HTR-8/SVneo (cell line): ENCODE measurements at regions not wholly inside any gene's neighbourhood (a gene's known extent, or its start where the extent isn't known, plus 50 kb on each side); places are given as distances from the start of the nearest gene placed in this dataset.

Experiments used
- DNase-seq: peaks from one replicate; pipeline ENCODE4 v3.0.0; 2011; ENCODE audit warnings: low spot score, mixed read lengths; ENCODE audit not compliant: insufficient read length
- FAIRE-seq: peaks from 2 replicates; lab custom pipeline; 2011; peaks lifted over from hg19 to GRCh38; lab: Jason Lieb, UNC

DNA sequence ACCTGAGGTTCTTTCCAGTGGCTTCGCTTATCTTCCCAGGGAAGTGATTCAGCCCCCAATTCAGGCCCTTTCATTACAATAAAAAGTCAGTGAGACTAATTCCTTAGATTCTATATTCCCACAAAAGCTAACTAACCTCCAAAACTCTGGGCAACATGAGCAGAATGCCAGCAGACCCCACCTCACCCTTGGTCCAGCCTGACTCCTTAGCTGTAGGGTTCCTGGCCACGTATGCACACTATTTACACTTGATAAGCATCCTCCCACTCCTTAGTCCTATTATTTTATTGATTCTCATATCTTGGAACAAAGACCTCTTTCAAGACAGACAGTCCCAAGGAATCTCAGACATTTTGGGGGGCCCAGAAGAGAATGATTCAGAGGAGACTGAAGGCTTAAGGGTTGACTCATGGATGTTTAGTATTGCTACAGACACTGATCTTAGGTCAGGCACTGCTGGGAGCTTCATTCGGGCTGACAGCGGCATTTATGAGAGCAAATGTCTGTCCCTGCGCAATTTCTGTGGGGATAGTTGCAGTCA, 162.6 kb upstream of the GDF10 start:
- DNase-seq (peak; percentile 80), FAIRE-seq (no peak)

DNA sequence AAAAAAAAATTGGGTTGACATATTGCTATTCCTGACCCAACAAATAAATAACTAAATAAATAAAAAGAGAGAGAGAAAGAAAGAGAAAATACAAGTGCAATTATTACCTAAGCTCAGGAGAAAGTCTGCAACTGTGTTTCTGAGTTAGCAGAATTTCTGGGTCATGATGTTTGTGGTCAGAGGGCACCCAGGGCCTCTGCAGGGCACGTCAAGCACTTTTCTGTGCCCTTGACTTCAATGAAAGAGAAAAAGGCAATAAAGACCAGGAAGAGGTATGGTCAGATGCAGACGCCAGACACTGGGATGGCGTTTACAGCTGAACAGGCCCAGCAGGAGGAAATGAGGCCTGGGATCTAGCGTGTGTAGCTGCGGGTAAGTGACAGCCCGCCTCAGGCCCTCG, 160.9 kb upstream of the GDF10 start:
- FAIRE-seq (no peak), DNase-seq (no peak)

DNA sequence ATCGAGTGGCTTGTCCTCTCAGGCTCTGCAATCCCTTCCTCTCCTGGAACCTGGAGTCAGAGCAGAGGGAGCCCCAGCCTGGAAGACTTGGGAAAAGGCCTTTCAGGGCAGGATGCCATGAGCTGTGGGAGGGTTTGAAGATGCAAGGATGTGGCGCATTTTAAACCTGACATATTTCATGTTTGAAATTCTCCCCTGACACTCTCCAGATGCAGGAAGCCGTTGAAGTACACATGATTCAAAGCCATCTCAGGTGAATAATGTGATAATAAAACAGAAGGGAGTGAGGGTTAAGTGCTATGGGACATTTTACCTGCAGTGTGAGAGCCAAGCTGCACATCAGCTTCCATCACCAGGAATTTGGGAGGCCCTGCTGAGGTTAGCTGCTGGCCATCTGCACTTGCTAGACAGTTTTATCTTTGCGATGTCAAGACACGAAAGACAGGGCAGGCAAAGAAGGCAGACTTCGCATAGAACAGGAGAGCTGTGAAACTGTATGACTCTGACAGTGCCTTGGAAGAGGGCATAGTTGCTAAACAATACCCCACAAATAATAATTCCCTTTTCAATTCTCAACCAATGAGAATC, 159.1 kb upstream of the GDF10 start:
- FAIRE-seq, result no peak
- DNase-seq, result no peak

DNA sequence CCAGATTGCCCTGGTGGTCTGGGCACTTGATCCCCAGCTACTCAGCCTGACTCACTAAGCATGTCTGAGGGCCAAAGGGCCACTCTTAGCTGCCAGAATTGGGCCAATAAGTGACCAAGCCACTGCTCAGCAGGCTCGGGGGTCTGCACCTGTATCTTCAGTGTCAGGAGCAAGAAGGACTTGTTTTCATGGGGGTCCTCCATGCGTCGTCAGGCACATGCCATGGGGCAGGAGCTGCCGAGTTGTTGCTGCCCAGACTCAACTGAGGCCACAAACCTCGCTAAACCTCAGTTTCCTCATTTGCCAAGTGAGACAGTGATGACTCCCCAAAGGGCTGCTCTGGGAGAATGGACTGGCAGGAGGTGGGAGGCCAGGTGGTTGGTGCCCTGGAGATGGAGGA, 158.6 kb upstream of the GDF10 start:
- DNase-seq (no peak), FAIRE-seq (no peak)

DNA sequence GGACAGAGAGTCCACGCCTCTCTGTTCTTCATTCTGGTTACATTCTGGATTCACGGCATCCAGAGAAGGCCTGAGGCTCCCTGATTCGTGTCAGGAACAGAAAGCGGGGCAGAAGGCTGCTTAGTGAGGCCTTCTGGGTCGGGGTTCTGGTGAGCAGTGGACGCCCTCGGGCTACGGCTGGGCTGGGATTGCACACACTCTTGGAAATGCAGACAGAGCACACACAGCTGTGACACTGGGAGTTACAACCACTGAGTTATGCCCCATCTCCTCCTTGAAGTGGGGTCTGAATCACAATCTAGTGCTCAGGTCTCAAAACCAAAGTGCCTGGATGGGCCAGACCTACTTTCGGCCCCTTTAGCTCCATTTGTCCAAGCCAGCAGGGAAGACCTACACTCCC, 156.9 kb upstream of the GDF10 start:
- DNase-seq (no peak), FAIRE-seq (no peak)

DNA sequence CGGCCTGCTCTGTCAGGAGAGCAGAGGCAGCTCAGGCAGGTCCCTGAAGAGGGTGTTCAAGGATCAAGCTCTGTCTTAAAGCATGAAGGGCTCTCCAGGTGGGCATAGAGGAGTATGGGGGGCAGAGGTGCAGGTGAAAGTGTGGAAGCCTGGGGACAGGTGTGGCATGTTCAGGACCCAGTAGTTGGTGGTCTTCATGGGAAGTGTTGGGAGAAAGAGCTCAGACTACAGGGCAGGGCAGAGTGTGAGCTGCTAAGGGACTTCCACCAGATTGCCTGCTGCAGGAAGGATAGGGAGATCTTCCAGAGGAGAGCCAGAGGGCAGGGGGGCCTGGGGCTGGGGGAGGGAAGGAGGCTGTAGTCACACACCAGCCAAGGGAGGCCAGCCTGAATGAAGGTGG, 156.5 kb upstream of the GDF10 start:
- DNase-seq (no peak), FAIRE-seq (no peak)

DNA sequence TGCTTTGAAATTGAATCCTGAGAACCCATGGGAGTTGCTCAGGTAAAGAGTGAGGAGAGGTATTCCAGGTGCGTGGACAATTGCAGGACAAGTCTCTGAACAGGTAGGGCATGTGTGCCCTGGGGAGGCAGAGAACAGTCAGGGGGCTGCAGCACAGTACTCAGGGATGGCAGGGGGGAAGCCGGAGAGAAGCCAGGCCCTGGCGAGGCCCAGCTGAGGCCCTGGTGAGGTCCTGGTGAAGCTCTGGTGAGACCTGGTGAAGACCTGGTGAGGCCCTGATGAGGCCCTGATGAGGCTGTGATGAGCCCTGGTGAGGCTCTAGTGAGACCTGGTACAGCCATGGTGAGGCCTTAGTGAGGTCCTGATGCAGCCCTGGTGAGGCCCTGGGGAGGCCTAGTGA, 155.5 kb upstream of the GDF10 start:
- FAIRE-seq, result no peak
- DNase-seq, result no peak

DNA sequence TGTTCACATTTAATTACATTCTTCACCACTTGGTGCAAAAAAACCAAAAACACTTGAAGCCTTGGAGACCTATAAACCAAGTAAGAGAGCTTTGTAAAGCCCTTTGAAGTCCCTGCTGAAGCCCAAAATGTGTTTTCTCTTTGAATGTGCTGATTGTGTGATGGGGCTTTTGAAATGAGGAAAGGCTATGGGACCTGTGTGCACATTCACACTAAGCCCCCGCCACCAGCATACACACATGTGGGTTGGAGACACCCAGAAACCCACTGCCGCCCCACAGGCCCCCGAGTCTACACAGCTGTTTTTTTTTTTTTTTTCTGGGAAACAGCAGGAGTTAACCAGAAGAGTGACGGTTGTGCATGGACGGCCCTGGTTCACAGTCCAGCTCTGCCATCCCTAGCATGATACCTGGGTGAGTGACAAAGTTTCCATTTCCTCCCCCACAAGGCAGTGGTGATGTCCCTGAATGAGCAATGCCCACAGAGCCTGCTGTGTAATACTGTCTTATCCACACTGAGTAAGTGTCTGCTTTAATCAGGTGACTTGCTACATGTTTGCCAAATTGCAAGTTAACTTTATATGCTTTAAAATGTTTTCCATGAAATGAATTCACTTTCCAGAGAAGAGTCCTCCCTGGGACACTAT, 154.6 kb upstream of the GDF10 start:
- FAIRE-seq (no peak), DNase-seq (no peak)

DNA sequence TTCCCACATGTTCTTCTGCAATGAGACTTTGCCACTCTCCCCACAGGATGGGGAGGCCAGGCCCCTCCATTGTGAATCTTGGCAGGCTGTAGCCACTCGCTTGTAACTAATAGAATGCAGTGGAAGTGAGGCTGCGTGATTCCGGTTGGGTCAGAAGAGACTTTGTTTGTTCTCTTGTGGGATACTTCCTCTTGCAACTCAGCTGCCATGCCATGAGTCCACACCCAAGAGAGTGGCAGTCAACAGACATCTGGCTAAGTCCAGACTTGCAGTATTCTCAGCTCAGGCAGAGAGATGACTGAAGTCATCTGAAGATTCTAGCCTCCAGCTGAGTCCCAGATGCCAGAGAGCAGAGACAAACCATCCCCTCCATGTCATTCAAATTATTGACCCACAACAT, 153.4 kb upstream of the GDF10 start:
- DNase-seq (no peak), FAIRE-seq (no peak)

DNA sequence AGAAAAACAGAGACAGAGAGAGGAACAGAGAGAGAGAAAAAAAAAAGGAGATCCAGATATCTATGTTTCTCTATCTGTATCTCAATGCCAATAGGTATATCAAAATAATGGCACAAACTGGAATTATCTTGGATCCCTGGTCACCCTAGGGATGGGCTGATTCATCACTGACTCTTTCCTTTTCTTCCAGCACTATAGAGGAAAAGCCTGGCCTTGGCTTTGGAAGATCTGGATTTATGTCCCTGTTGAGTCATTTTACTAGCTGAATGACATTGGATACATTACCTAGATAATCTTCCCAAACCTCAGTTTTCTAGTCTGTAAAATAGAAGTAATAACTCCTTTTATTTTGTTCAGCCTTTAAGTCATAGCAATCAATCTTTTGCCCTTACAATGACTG, 152.8 kb upstream of the GDF10 start:
- DNase-seq (no peak), FAIRE-seq (no peak)

DNA sequence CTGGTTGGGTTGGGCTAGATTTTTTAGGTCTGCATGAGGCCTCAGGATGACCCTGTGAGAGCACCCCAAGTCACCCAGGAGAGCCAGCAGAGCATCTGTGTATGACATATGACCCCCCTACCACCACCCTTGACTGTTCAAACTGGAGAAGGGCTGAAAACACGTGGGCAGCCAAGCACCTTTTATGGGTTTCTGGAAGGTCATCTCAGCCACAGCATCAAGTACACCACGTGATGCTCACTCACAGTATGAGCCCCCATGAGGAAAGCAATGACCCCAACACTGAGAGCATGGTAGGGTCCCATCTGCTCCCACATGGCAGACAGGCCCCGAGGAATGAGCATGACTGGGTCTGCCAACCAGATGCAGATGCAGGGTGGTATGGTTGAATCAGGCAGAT, 149.4 kb upstream of the GDF10 start:
- FAIRE-seq (no peak), DNase-seq (no peak)

DNA sequence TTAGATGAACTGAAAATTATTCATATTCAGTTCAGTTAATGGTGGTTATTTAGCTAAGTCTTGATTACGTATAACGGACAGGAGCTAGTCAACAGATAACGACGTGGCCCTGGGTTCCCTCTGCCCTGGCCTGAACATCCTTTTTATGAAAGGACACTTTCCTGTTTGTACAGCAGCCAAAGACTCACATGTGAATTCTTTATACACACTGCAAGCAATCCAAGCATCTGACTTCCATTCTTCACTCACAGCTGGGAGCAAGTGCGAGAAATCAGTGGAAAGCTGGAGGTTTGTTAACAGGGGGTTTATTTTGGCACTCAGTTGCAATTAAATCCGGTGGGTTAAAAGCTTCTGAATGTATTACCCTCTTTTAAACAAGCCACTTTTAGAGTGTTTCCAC, 148.1 kb upstream of the GDF10 start:
- DNase-seq (no peak), FAIRE-seq (no peak)

DNA sequence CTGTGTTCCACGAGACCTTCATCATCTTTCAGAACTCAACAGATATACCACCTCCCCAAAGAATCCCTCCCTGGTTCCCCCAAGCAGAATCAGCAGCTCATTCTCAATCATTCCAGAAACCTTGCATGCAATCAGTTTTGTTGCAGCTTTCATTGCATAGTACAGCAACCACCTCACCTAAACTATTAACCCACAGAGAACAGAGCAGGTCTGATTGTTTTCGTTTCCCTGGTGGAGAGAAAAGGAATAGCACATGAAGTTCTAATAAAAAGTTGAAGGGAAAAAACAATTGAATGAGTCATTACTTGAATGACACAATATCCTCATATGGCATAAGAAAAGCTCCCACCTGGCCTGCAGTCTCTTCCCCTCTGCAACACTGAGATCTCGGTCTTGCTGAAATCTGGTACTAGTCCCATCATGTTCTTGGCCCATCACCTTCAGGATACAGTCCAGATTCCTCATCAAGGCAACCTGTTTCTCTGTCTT, 147.1 kb upstream of the GDF10 start:
- DNase-seq, result no peak
- no peak for FAIRE-seq

DNA sequence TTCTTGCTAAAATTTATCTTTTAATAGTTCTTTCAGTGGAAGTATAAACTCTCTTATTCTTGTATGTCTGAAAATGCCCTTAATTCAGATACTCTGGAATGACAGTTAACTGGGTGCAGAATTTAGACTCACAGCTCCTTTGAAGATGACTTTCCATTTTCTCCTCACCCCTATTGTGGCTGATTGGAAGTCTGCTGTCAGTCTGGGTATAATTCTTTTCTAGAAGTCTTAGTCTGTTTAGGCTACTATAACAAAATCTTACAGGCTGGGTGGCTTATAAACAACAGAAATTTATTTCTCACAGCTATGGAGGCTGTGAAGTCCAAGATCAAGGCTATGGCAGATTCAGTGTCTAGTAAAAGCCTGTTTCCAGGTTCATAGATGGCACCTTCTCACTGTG, 145.2 kb upstream of the GDF10 start:
- DNase-seq (no peak), FAIRE-seq (no peak)

DNA sequence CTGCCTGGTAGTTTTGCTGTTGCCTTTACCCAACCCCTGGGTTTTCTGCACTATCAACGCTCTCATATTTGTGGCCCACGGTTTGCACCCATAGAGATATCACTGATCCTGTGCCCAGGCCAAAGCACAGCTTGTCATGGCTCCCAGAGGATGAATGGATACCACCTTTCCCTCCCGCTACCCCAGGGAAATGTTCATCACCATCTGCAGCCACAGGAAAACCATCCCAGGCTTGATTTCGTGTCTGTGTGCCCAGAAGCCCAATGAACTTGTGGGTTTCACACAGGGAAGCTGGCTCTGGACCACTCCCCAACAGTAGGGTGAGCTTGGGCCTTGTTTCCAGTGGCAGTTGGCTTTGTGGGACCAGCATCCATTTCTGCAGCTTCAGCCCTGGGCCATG, 143.1 kb upstream of the GDF10 start:
- DNase-seq, result no peak
- no peak for FAIRE-seq

DNA sequence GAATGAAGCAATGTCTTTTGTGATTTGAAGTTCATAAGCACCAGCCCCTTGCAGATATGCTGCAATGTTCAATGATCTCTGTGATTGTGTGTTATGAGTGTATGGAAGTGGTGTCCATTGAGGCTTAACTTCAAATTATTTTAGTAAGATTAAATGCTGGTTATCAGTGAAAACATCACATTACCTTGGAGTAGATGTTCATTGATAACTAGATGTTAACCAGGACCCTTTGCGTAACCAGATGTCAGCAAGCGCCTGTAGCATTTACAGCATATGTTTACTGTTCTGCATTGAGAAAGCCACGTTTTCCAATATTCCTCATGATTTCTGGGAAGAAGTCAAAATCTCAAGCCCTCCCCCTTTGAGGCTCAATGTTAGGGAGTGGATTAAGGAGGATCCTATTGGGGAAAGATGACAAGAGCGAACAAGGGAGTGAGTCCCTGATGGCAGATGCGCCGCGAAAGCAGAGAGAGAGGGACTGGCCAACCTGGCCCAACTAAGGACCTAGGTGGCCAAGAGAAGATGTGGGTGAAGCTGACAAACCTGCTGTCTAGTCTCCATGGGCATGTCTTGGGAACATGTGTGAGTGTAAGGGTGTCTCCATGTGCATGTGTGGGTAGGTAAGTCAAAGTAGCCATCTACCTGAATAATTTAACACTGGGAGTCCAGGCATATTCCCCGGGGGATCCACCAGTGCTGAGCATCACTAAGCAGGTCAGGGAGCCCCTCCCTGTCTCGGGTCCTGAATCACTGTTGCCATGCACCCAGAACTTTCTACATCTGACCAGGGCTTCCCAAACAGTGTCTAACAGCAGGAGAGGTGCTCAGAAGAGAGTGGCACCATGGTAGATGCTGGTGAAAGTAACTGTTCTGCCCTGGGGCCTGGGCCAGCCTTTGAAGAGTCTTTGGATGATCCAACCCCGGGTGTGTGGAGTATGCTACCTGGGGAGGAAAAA, 141.6 kb upstream of the GDF10 start:
- FAIRE-seq, result no peak
- DNase-seq, result no peak

DNA sequence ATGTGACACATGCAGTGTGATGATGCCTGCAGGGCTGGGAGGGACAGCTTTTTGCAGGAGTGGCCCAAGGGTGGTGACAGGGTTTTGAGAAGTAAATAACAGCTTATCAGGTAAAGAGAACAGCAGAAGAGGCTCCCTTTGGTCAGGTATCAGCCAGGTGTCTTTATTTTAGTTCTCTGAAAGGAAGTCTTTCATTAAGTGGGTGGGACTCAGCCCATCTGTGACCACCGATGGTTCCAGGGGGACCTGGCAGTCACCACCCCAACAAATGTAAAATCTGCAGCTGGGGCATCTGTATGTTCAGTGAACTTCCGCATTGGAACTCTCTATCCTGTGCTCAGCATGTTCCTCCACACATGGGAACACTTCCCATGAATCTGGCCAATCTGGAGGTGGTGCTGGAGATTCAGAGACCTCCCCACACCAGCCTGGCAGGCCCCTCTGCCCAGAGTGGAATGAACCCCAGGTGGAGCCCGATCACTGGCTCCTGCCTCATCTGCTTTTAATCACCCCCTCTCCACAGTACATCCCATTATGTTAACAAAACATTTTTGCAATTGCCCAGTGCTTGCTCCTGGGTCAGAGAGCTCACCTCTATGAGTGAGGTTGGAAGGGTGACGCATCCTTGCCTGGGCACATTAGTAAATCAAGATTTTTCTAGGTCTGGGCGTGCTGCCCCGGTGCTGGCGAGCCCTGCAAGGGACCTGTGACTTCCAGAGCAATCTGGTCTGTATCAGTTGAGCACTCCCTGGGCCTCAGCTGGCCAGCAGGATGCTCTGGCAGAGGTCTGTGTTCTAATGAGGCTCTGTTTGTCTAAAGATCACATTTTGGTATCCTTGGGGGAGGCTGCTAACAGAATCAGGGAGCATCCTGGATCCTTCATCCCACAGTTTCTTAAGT, 140.4 kb upstream of the GDF10 start:
- FAIRE-seq (no peak), DNase-seq (no peak)

DNA sequence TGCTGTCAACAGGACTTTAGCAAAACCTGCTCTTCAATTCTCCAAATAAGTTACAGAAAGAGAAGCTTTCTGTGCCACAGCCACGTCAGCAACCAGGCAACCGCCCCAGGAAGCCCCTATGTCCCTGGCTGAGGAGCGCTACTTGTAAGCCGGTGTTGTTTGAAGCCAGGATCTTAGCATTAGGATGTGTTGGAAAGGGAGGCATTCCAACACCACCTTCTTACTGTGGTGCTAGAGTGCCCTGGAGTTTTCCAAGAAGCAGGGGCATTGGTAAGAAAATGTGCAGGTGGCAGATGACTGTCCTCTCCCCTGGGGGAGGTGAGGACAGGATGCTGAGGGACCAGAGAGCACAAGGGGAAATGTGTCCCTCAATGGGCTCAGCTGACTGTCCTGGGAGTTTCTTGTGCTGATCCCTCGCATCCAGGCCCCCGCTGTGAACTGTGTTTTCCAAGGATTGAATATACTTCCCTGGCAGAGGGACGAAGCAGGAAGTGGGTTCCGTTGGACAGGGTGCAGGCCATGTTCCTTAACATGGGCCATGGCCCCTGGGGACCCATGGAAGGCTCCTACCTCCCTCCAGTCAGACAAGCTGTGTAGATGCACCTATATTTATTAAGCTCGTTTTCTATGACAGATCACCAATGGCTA, 139.6 kb upstream of the GDF10 start:
- DNase-seq (no peak), FAIRE-seq (no peak)

DNA sequence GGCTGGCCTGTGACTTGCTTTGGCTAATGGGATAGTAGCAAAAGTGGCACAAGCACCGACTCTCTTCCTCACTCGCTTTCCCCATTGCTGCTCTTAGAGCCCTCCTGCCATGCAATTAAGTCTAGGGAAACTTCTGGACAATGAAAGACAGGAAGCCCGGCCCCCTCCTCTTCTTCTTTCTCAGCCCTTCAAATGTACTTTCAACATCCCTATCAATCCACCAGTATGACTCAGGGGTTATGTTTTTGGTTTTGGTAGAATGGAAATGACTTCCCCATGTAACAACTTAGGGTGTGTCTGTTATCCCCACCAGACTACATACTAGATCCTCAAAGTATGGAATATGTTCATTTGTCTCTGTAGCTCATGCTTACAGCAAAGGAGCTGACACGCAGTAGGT, 139.0 kb upstream of the GDF10 start:
- DNase-seq (no peak), FAIRE-seq (no peak)

DNA sequence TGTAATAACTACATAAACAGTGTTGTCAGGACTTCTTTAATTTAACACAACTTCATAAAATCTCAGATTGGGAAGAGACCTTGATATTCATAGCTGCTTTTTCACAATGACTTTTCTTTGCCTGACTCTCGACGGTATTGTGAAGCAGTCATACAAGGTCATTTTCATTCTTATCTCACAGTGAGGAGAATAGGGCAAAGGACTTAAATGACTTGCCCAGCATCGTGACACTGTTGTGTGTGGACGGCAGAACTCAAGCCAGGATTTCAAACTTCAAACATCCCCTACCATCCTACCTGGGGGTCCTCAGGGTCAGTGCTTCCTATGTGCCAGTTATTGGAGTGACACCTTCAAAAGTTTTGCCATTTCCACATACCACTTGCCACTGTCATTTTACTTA, 138.5 kb upstream of the GDF10 start:
- no peak for FAIRE-seq

More for the DNA sequence above, 138.5 kb upstream of the GDF10 start:
- DNase-seq, result no peak
